Spleen (tissue), 11 donors: ENCODE measurements at regions not wholly inside any gene's neighbourhood (a gene's known extent, or its start where the extent isn't known, plus 50 kb on each side); places are given as distances from the start of the nearest gene placed in this dataset.

Experiments used
- DNase-seq: peaks from one replicate; pipeline ENCODE4 v3.0.0-alpha.2; 2020
- H3K27ac ChIP-seq, 8 donors: fragments of 200-600 bp; sonication (generic) in 7 of 8; 1 replicate in 4 of 8; 2 replicates in 4 of 8; pipeline versions ENCODE4 v1.5.0 to v1.8.0; 2016 to 2021; ENCODE audit warnings: inconsistent platforms in 4 of 8, mild to moderate bottlenecking in 4 of 8, moderate library complexity in 1 of 8
- H3K27me3 ChIP-seq, 7 donors: fragments of 200-600 bp; sonication (generic) in 6 of 7; replicated peaks in 1 of 7; 1 replicate in 4 of 7; 2 replicates in 3 of 7; pipeline versions ENCODE4 v1.5.0 to v1.8.0; 2016 to 2021; ENCODE audit warnings: inconsistent platforms in 3 of 7, mild to moderate bottlenecking in 1 of 7
- H3K36me3 ChIP-seq, 6 donors: fragments of 200-600 bp; sonication (generic) in 5 of 6; 1 replicate in 4 of 6; 2 replicates in 2 of 6; pipeline versions ENCODE4 v1.5.0 to v1.8.0; 2016 to 2021; ENCODE audit warnings: inconsistent platforms in 2 of 6
- H3K4me1 ChIP-seq, 6 donors: fragments of 200-600 bp; sonication (generic) in 5 of 6; 1 replicate in 3 of 6; 2 replicates in 3 of 6; pipeline versions ENCODE4 v1.5.0 to v1.8.0; 2016 to 2021; ENCODE audit warnings: inconsistent platforms in 3 of 6
- H3K4me3 ChIP-seq, 8 donors: fragments of 200-600 bp; sonication (generic) in 7 of 8; 1 replicate in 4 of 8; 2 replicates in 4 of 8; pipeline versions ENCODE4 v1.5.0 to v1.8.0; 2016 to 2021; ENCODE audit warnings: inconsistent platforms in 4 of 8, mild to moderate bottlenecking in 4 of 8, moderate library complexity in 2 of 8
- H3K9me3 ChIP-seq, 8 donors: fragments of 200-600 bp; sonication (generic) in 7 of 8; 1 replicate in 4 of 8; 2 replicates in 4 of 8; pipeline versions ENCODE4 v1.5.0 to v1.8.0; 2016 to 2021; ENCODE audit warnings: inconsistent platforms in 4 of 8
- POLR2A ChIP-seq, 3 donors: fragments of 450-650 bp; IDR thresholded peaks; one replicate each; pipeline ENCODE4 v1.5.1; 2017; ENCODE audit warnings: antibody characterized with exemption in 3 of 3, mild to moderate bottlenecking in 1 of 3
- POLR2AphosphoS5 ChIP-seq, 3 donors: sonication (generic); formaldehyde crosslinking; IDR thresholded peaks; one replicate each; pipeline ENCODE4 v1.5.1; 2017; ENCODE audit warnings: antibody characterized with exemption in 3 of 3
- WGBS, 5 donors: extraction: QIAGEN DNeasy Blood & Tissue Kit in 3 of 5; methylation state at CpG; one replicate each; pipeline versions ENCODE4 v1.1.5 to v1.1.7; 2013 to 2018; 5-methylcytosine and 5-hydroxymethylcytosine counted together
- intact Hi-C: fragments of 100-400 bp; cut with DNase I; formaldehyde crosslinking; loops from one replicate; pipeline ENCODE4 v1.15.0; 2023; ENCODE audit warnings: low total_unique reads
- small RNA-seq, 4 donors: library from RNA; depleted of rRNA; stranded (forward); fragments of <200 nt; gene quantifications; one replicate each; pipeline ENCODE3, GENCODE V24; 2016
- TF ChIP-seq, protein P1 (sequence below), 11 experiments: fragments of 200-600 bp in 7 of 11; fragments of 450-650 bp in 4 of 11; sonication (generic) in 4 of 11; IDR thresholded peaks in 8 of 11; conservative IDR thresholded peaks in 3 of 11; 1 replicate in 7 of 11; 2 replicates in 4 of 11; pipeline versions ENCODE4 v1.4.0 to v1.8.0; 2016 to 2021; ENCODE audit warnings: antibody characterized with exemption in 11 of 11, inconsistent platforms in 4 of 11, mild to moderate bottlenecking in 1 of 11
- donor health status: healthy with polysubstance abuse.
- donor health status: DM: no; HTN: no; CAD: no; lungs with moderate emphysema.
- donor health status: DM: no; HTN: no; CAD: no.
- donor health status: Bipolar disorder and iron deficiency.
- donor health status: healthy.
- donor health status: DM: no; HTN: no; CAD: no.
- donor health status: DM: yes; HTN: yes; CAD: no.

- no peaks in the 10 kb centered on the region for H3K9me3 ChIP-seq
- intact Hi-C loops, result no loop called here
- no peak overlapping the region for H3K4me3 ChIP-seq
- H3K27ac ChIP-seq, result peak overlapping the region in 2 of 8 donors; percentile 3 to 25
- TF ChIP-seq POLR2AphosphoS5 (IDR thresholded peaks at IDR 0.05), result no peak
- TF ChIP-seq, protein P1, sequence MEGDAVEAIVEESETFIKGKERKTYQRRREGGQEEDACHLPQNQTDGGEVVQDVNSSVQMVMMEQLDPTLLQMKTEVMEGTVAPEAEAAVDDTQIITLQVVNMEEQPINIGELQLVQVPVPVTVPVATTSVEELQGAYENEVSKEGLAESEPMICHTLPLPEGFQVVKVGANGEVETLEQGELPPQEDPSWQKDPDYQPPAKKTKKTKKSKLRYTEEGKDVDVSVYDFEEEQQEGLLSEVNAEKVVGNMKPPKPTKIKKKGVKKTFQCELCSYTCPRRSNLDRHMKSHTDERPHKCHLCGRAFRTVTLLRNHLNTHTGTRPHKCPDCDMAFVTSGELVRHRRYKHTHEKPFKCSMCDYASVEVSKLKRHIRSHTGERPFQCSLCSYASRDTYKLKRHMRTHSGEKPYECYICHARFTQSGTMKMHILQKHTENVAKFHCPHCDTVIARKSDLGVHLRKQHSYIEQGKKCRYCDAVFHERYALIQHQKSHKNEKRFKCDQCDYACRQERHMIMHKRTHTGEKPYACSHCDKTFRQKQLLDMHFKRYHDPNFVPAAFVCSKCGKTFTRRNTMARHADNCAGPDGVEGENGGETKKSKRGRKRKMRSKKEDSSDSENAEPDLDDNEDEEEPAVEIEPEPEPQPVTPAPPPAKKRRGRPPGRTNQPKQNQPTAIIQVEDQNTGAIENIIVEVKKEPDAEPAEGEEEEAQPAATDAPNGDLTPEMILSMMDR (IDR thresholded peaks at IDR 0.05 in 8 of 11, conservative IDR thresholded peaks at IDR 0.05 in 3 of 11), result no peak
- no peak for TF ChIP-seq POLR2A (IDR thresholded peaks at IDR 0.05)
- no peaks in the 10 kb centered on the region for H3K36me3 ChIP-seq
- DNase-seq, result no peak
- H3K27me3 ChIP-seq, result no peaks in the 10 kb centered on the region
- peaks cover 0 to 10% (median 4%) of the 10 kb centered on the region in 6 donors for H3K4me1 ChIP-seq
- 54 to 72% (median 68%) methylated on average over 5 of the region's 5 CpGs for WGBS, 5 donors
Observed at GRCh38 chr7:80279760-80280159, 145.1 kb downstream of the GNAI1 start.

DNA sequence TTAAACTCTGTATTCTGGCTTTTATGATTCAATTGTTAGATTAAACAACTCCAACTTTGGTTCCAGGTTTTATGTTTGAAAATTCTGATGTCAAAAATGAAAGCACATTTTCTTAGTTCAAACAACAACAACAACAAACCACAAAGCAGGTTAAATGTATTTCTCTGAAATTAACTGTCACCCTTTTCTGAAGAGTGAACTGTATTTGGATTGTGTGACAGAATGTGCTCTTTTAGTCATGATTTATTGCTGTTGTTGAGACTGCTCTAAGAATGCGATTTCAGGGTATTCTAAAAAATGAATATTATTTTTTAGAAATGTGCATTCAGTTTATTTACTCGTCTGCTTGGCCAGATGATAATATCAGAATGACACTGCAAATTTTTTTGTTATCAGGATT is 144.1 kb downstream of the GNAI1 start:
- no peak overlapping the region for H3K27ac ChIP-seq
- intact Hi-C loops, result no loop called here
- H3K27me3 ChIP-seq, result no peaks in the 10 kb centered on the region
- 70 to 77% (median 71%) methylated on average over 2 of the region's 2 CpGs for WGBS, 5 donors
- no peaks in the 10 kb centered on the region for H3K9me3 ChIP-seq
- H3K4me1 ChIP-seq, result peaks cover 0 to 10% (median 4%) of the 10 kb centered on the region in 6 donors
- no peak overlapping the region for H3K4me3 ChIP-seq
- TF ChIP-seq POLR2A (IDR thresholded peaks at IDR 0.05) (no peak), POLR2AphosphoS5 (IDR thresholded peaks at IDR 0.05) (no peak)
- DNase-seq, result no peak
- H3K36me3 ChIP-seq, result no peaks in the 10 kb centered on the region

GRCh38 chr7:80277434-80278427 is 143.1 kb downstream of the GNAI1 start:
- DNase-seq, result no peak
- Histone ChIP-seq H3K27ac (peak overlapping the region in 3 of 8 donors; percentile 3 to 24 (median 14)), H3K4me3 (no peak overlapping the region), H3K4me1 (peaks cover 0 to 10% (median 4%) of the 10 kb centered on the region in 6 donors), H3K9me3 (no peaks in the 10 kb centered on the region), H3K27me3 (no peaks in the 10 kb centered on the region), H3K36me3 (no peaks in the 10 kb centered on the region)
- intact Hi-C loops, result no loop called here
- WGBS, 5 donors, result 54 to 73% (median 68%) methylated on average over 6 of the region's 6 CpGs
- TF ChIP-seq POLR2AphosphoS5 (IDR thresholded peaks at IDR 0.05), result no peak
- no peak for TF ChIP-seq POLR2A (IDR thresholded peaks at IDR 0.05)
- TF ChIP-seq, protein P1 (IDR thresholded peaks at IDR 0.05 in 8 of 11, conservative IDR thresholded peaks at IDR 0.05 in 3 of 11), result no peak

Small RNA genes in the stretch of these regions (small RNA-seq; reads per million reads assigned to genes)
- gene RN7SL35P (0 reads per million in 4 donors), gene SNRPBP1 (0 reads per million in 4 donors)
